ENCODE measurements at regions not wholly inside any gene's neighbourhood (a gene's known extent, or its start where the extent isn't known, plus 50 kb on each side); places are given as distances from the start of the nearest gene placed in this dataset.
"Not testable (repeated sequence)": the region's sequence is repeated elsewhere in the genome, so short reads cannot be mapped to it uniquely, and the experiment has no call there.

DNA sequence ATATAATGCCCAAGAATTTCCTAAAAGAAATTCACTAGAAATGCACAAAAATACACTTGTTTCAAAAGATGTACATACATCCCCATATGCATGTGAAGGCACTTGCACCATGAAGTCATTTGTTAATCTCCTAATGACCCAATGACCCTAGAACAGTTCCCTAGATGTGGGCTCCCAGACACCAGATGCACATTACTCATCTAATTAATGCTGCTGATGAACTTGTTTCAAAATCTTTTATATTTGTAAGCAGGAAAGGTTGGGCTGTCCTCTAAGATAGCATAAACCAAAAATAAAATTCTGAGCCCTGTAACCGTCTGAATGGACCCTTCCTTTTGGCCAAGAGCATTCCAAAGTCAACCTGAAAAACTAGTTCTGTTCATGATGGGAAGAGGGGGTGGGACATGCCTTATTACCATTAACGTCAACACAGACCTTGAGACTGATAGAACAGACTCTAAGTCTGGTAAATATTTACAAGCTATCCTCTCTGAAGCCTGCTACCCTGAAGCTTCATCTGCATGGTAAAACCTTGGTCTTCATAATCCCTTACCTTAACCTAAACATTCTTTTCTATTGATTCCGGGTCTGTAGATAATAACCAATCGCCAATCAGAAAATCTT, 91.0 kb upstream of the DAPK1 start:
- intact Hi-C loops (cut with micrococcal nuclease) = no loop called here
- no peak overlapping the region for H2AFZ ChIP-seq (ENCODE audit: low read depth, low read length, poor library complexity, severe bottlenecking)
- CTCF ChIA-PET = no interaction called here

GRCh38 chr9:87410047-87411005, 87.3 kb upstream of the DAPK1 start:
- H3K9me3 ChIP-seq (ENCODE audit: control insufficient read depth in 1 of 2, insufficient read depth in 1 of 2, low read depth in 1 of 2, low read length in 2 of 2); intact Hi-C loops (cut with micrococcal nuclease); H3K27ac ChIP-seq (ENCODE audit: low read depth, low read length); POLR2A ChIA-PET; DNase-seq (ENCODE audit: low read depth, low spot score); H2AFZ ChIP-seq (ENCODE audit: low read depth, low read length, poor library complexity, severe bottlenecking); CTCF ChIA-PET; H3K4me2 ChIP-seq (ENCODE audit: low read length); BruUV-seq (replicated peaks); ATAC-seq; H3K36me3 ChIP-seq (ENCODE audit: control insufficient read depth in 1 of 2, insufficient read depth in 2 of 2, low read length in 2 of 2); H3K4me3 ChIP-seq (replicated peaks in 1 of 2; ENCODE audit: low read depth in 1 of 2, low read length in 2 of 2); H3K79me2 ChIP-seq (ENCODE audit: insufficient read depth, low read length); H3K9me2 ChIP-seq (ENCODE audit: insufficient read depth); H3K27me3 ChIP-seq (ENCODE audit: insufficient read depth, low read length); H4K20me1 ChIP-seq (ENCODE audit: insufficient read depth); H3K9ac ChIP-seq (ENCODE audit: low read length); RAD21 ChIA-PET (ENCODE audit: low non-redundant PET in 1 of 2, low total read pairs in 2 of 2, uncharacterized antibody in 2 of 2, unreplicated experiment in 2 of 2); H3K4me1 ChIP-seq (ENCODE audit: control insufficient read depth in 1 of 2, insufficient read depth in 2 of 2, low read length in 2 of 2): not testable (repeated sequence)

More for the DNA sequence above, 91.0 kb upstream of the DAPK1 start:
- H3K79me2 ChIP-seq (ENCODE audit: insufficient read depth, low read length) = no peaks in the 10 kb centered on the region
- H3K4me1 ChIP-seq (ENCODE audit: control insufficient read depth in 1 of 2, insufficient read depth in 2 of 2, low read length in 2 of 2) = no peaks in the 10 kb centered on the region
- no peaks in the 10 kb centered on the region for H3K36me3 ChIP-seq (ENCODE audit: control insufficient read depth in 1 of 2, insufficient read depth in 2 of 2, low read length in 2 of 2)
- TF ChIP-seq REST (IDR thresholded peaks at IDR 0.05; ENCODE audit: low read depth) (no peak), TCF7L2 (IDR thresholded peaks at IDR 0.05; ENCODE audit: borderline replicate concordance, extremely low read depth, insufficient read depth, insufficient read length) (no peak), FOSL1 (IDR thresholded peaks at IDR 0.05; ENCODE audit: low read depth) (no peak), ZNF274 (IDR thresholded peaks at IDR 0.05; ENCODE audit: low read depth, low read length) (no peak), CEBPB (IDR thresholded peaks at IDR 0.05; ENCODE audit: low read depth) (no peak), RAD21 (IDR thresholded peaks at IDR 0.05; ENCODE audit: low read depth) (no peak), POLR2AphosphoS5 (IDR thresholded peaks at IDR 0.05; ENCODE audit: low read depth, low read length) (no peak), SP1 (IDR thresholded peaks at IDR 0.05; ENCODE audit: low read depth) (no peak), EZH2 (IDR thresholded peaks at IDR 0.05) (no peak), ELF1 (IDR thresholded peaks at IDR 0.05; ENCODE audit: borderline replicate concordance, low read depth) (no peak)
- TF ChIP-seq, protein P1, sequence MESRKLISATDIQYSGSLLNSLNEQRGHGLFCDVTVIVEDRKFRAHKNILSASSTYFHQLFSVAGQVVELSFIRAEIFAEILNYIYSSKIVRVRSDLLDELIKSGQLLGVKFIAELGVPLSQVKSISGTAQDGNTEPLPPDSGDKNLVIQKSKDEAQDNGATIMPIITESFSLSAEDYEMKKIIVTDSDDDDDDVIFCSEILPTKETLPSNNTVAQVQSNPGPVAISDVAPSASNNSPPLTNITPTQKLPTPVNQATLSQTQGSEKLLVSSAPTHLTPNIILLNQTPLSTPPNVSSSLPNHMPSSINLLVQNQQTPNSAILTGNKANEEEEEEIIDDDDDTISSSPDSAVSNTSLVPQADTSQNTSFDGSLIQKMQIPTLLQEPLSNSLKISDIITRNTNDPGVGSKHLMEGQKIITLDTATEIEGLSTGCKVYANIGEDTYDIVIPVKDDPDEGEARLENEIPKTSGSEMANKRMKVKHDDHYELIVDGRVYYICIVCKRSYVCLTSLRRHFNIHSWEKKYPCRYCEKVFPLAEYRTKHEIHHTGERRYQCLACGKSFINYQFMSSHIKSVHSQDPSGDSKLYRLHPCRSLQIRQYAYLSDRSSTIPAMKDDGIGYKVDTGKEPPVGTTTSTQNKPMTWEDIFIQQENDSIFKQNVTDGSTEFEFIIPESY (IDR thresholded peaks at IDR 0.05; ENCODE audit: extremely low read depth, insufficient replicate concordance, low read length) = no peak
- POLR2A ChIA-PET = no interaction called here
- BruUV-seq (replicated peaks) = no TSS peak
- no peaks in the 10 kb centered on the region for H3K9me2 ChIP-seq (ENCODE audit: insufficient read depth)
- H3K4me3 ChIP-seq (replicated peaks in 1 of 2; ENCODE audit: low read depth in 1 of 2, low read length in 2 of 2) = no peak overlapping the region
- no peaks in the 10 kb centered on the region for H3K9me3 ChIP-seq (ENCODE audit: control insufficient read depth in 1 of 2, insufficient read depth in 1 of 2, low read depth in 1 of 2, low read length in 2 of 2)
- H3K9ac ChIP-seq (ENCODE audit: low read length) = no peak overlapping the region
- ATAC-seq = no peak
- no peak overlapping the region for H3K27ac ChIP-seq (ENCODE audit: low read depth, low read length)
- H4K20me1 ChIP-seq (ENCODE audit: insufficient read depth) = no peaks in the 10 kb centered on the region
- RAD21 ChIA-PET (ENCODE audit: low non-redundant PET in 1 of 2, low total read pairs in 2 of 2, uncharacterized antibody in 2 of 2, unreplicated experiment in 2 of 2) = no interaction called here
- H3K27me3 ChIP-seq (ENCODE audit: insufficient read depth, low read length) = 0 out of 2 replicates have a peak, but pooled peaks cover 8% of the 10 kb centered on the region
- H3K4me2 ChIP-seq (ENCODE audit: low read length) = no peak overlapping the region
- DNase-seq (ENCODE audit: low read depth, low spot score) = no peak

All from HCT116 (cell line).